ENCODE measurements at regions not wholly inside any gene's neighbourhood (a gene's known extent, or its start where the extent isn't known, plus 50 kb on each side); places are given as distances from the start of the nearest gene placed in this dataset.

DNA sequence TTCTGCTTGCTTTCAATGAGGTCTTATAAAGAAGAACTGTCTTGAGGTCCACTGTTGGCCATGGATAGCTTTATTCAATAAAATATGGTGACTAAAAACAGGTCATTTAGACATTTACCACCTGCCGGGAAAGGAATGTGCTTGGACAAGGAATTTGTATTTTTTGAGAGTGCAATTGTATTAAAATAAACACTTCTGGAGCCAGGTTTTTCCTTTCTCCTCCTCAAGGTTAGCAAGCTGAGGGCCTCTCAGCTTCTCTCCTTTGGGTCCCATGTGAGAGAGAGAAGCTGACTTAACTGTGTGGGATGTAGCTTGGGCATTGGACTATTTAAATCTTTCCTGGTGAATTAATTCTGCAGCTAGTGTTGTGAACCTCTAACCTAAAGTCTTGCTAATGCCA is 321.0 kb downstream of the MEIS1 start:
- DNase-seq (no peak), ATAC-seq (ENCODE audit: low read depth) (no peak)
- Histone ChIP-seq H3K27me3 (ENCODE audit: control insufficient read depth, insufficient read depth, low read length) (no peaks in the 10 kb centered on the region), H2BK120ac (ENCODE audit: low read depth, low read length) (no peak overlapping the region), H4K20me1 (ENCODE audit: insufficient read depth, low read length) (no peaks in the 10 kb centered on the region), H3K56ac (ENCODE audit: extremely low read depth, insufficient read depth, low read length) (no peak overlapping the region), H2AK5ac (ENCODE audit: low read depth, low read length) (no peak overlapping the region), H4K5ac (ENCODE audit: low read depth, low read length) (no peak overlapping the region), H3K23ac (ENCODE audit: low read depth, low read length) (no peak overlapping the region), H2BK5ac (ENCODE audit: low read depth, low read length, poor library complexity, severe bottlenecking) (no peak overlapping the region), H4K91ac (ENCODE audit: insufficient read depth, low read depth, low read length) (no peak overlapping the region), H2BK20ac (ENCODE audit: low read depth, low read length) (no peak overlapping the region), H4K8ac (ENCODE audit: low read depth in 2 of 2, low read length in 2 of 2) (no peak overlapping the region), H3K4ac (ENCODE audit: low read depth, low read length) (no peak overlapping the region), H3K9me1 (ENCODE audit: insufficient read depth, low read length) (no peaks in the 10 kb centered on the region), H3K4me1 (ENCODE audit: control insufficient read depth, insufficient read depth, low read length) (no peaks in the 10 kb centered on the region), H3K9me3 (ENCODE audit: control insufficient read depth, insufficient read depth, low read length) (no peaks in the 10 kb centered on the region), H3K9ac (ENCODE audit: low read depth, low read length) (no peak overlapping the region), H3K79me1 (ENCODE audit: low read depth in 1 of 2, low read length in 2 of 2) (no peaks in the 10 kb centered on the region), H2AFZ (replicated peaks; ENCODE audit: low read length, poor library complexity) (no peak overlapping the region), H3K14ac (replicated peaks; ENCODE audit: low read depth, low read length) (no peak overlapping the region), H2BK15ac (ENCODE audit: low read depth, low read length) (no peak overlapping the region), H3K18ac (ENCODE audit: low read depth, low read length) (no peak overlapping the region), H3K27ac (ENCODE audit: insufficient read depth, low read length) (no peak overlapping the region), H3K4me3 (ENCODE audit: insufficient read depth, low read depth, low read length) (no peak overlapping the region), H3K4me2 (ENCODE audit: low read depth, low read length) (no peak overlapping the region), H3K36me3 (ENCODE audit: control insufficient read depth, insufficient read depth, low read length) (no peaks in the 10 kb centered on the region), H2AK9ac (replicated peaks; ENCODE audit: low read depth, low read length, poor library complexity) (no peak overlapping the region)
- TF ChIP-seq MXI1 (IDR thresholded peaks at IDR 0.05; ENCODE audit: borderline replicate concordance, low read depth, low read length) (no peak), FOS (IDR thresholded peaks at IDR 0.05; ENCODE audit: low read depth, low read length) (no peak), SMC3 (IDR thresholded peaks at IDR 0.05; ENCODE audit: low read depth, low read length) (no peak)
- in situ Hi-C loops (cut with MboI; ENCODE audit: low sequenced_read_pairs) (no loop called here), dilution Hi-C loops (cut with HindIII; ENCODE audit: low sequenced_read_pairs, unreplicated experiment) (no loop called here), intact Hi-C loops (cut with micrococcal nuclease) (no loop called here)
- CTCF ChIA-PET = no interaction called here
- no CpG with 5 or more reads among the region's 1 CpG for WGBS, 2 experiments (ENCODE audit: extremely low coverage in 2 of 2, insufficient read length in 1 of 2)
- BruUV-seq (replicated peaks) = no TSS peak
- POLR2A ChIA-PET (ENCODE audit: unreplicated experiment) = no interaction called here

All from IMR-90 (cell line).